Body of pancreas (tissue), 4 donors: ENCODE measurements at regions not wholly inside any gene's neighbourhood (a gene's known extent, or its start where the extent isn't known, plus 50 kb on each side); places are given as distances from the start of the nearest gene placed in this dataset.

ENCODE experiments used
- ATAC-seq: fragments of 150-250 bp; one replicate; pipeline ENCODE4 v1.9.1; 2016
- DNase-seq, 4 donors: peaks; one replicate each; pipeline ENCODE4 v3.0.0-alpha.2; 2019
- H3K27ac ChIP-seq, 4 donors: fragments of 200-600 bp; sonication (generic); 1 replicate in 3 of 4; 2 replicates in 1 of 4; pipeline versions ENCODE4 v1.5.1 to v1.6.1; 2016 to 2019; ENCODE audit warnings: mild to moderate bottlenecking in 1 of 4, mixed read lengths in 1 of 4, moderate library complexity in 1 of 4
- H3K27me3 ChIP-seq, 2 donors: fragments of 200-600 bp; sonication (generic); one replicate each; pipeline ENCODE4 v1.6.0; 2016; ENCODE audit warnings: mild to moderate bottlenecking in 1 of 2
- H3K36me3 ChIP-seq, 2 donors: fragments of 200-600 bp; sonication (generic); replicated peaks in 1 of 2; 2 replicates each; pipeline ENCODE4 v1.5.1; 2016; ENCODE audit warnings: low read depth in 2 of 2; ENCODE audit not compliant: insufficient read depth in 1 of 2
- H3K4me1 ChIP-seq: fragments of 200-600 bp; sonication (generic); one replicate; pipeline ENCODE4 v1.6.0; 2016
- H3K4me3 ChIP-seq, 2 donors: fragments of 200-600 bp; sonication (generic); 1 replicate in 1 of 2; 2 replicates in 1 of 2; pipeline ENCODE4 v1.5.1; 2016 to 2019
- H3K9me3 ChIP-seq, 3 donors: fragments of 200-600 bp; sonication (generic); 1 replicate in 2 of 3; 2 replicates in 1 of 3; pipeline ENCODE4 v1.5.1; 2016
- CTCF ChIP-seq, 7 experiments: fragments of 450-650 bp in 4 of 7; fragments of 200-600 bp in 3 of 7; sonication (generic) in 3 of 7; IDR thresholded peaks; one replicate each; pipeline ENCODE4 v1.5.1; 2016 to 2019; ENCODE audit warnings: antibody characterized with exemption in 7 of 7
- POLR2A ChIP-seq, 3 donors: fragments of 450-650 bp; IDR thresholded peaks; one replicate each; pipeline ENCODE4 v1.6.1; 2016; ENCODE audit warnings: antibody characterized with exemption in 3 of 3, mild to moderate bottlenecking in 2 of 3
- WGBS, 2 donors: methylation state at CpG; one replicate each; pipeline ENCODE4 v1.1.5; 2017; 5-methylcytosine and 5-hydroxymethylcytosine counted together
- intact Hi-C: fragments of 100-400 bp; cut with DNase I; formaldehyde crosslinking; loops from one replicate; pipeline ENCODE4 v1.15.1; 2023

GRCh38 chr10:56508562-56508961, 147.5 kb upstream of the ZWINT start:
- no peak for ATAC-seq
- Histone ChIP-seq H3K27me3 (no peaks in the 10 kb centered on the region), H3K36me3 (no peaks in the 10 kb centered on the region), H3K27ac (no peak overlapping the region), H3K4me3 (no peak overlapping the region), H3K4me1 (no peaks in the 10 kb centered on the region), H3K9me3 (no peaks in the 10 kb centered on the region)
- TF ChIP-seq POLR2A (IDR thresholded peaks at IDR 0.05) (no peak), CTCF (IDR thresholded peaks at IDR 0.05) (no peak)
- DNase-seq = no peak
- intact Hi-C loops = no loop called here
- WGBS, 2 donors = 65 to 74% methylated on average over 3 of the region's 3 CpGs

DNA sequence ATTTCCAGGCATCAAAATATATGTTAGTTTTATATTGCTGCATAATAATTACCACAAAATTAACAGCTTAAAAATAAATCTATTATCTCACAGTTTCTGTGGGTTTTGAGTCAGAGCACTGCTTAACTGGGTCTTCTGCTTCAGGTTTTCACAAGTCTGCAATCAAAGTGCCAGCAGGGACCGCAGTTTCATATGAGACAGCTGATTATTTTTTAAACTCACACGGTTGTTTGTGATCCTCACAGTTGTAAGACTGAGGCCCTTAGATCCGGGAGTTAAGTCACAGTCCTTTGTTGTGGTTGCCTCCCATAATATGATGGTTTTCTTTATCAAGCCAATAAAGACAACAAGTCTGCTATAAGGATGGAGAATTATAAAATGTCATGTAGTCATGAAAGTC, 146.0 kb upstream of the ZWINT start:
- DNase-seq = no peak
- ATAC-seq = no peak
- 59 to 62% methylated on average over 3 of the region's 3 CpGs for WGBS, 2 donors
- H3K4me3 ChIP-seq = no peak overlapping the region
- intact Hi-C loops = no loop called here
- H3K4me1 ChIP-seq = no peaks in the 10 kb centered on the region
- TF ChIP-seq POLR2A (IDR thresholded peaks at IDR 0.05) (no peak), CTCF (IDR thresholded peaks at IDR 0.05) (no peak)
- H3K9me3 ChIP-seq = no peaks in the 10 kb centered on the region
- H3K27me3 ChIP-seq = no peaks in the 10 kb centered on the region
- H3K27ac ChIP-seq = no peak overlapping the region
- H3K36me3 ChIP-seq = no peaks in the 10 kb centered on the region

- Histone ChIP-seq H3K4me1 (no peaks in the 10 kb centered on the region), H3K27me3 (no peaks in the 10 kb centered on the region), H3K4me3 (no peak overlapping the region), H3K36me3 (no peaks in the 10 kb centered on the region), H3K27ac (no peak overlapping the region), H3K9me3 (no peaks in the 10 kb centered on the region)
- DNase-seq (no peak), ATAC-seq (no peak)
- no peak for TF ChIP-seq POLR2A (IDR thresholded peaks at IDR 0.05)
- no peak for TF ChIP-seq CTCF (IDR thresholded peaks at IDR 0.05)
- intact Hi-C loops = no loop called here
- 73 to 86% methylated on average over 3 of the region's 3 CpGs for WGBS, 2 donors
Measured at GRCh38 chr10:56505555-56505954, 144.5 kb upstream of the ZWINT start.

- no peak for DNase-seq
- Histone ChIP-seq H3K4me1 (no peaks in the 10 kb centered on the region), H3K9me3 (no peaks in the 10 kb centered on the region), H3K27ac (no peak overlapping the region), H3K27me3 (no peaks in the 10 kb centered on the region), H3K36me3 (no peaks in the 10 kb centered on the region), H3K4me3 (no peak overlapping the region)
- WGBS, 2 donors = 57 to 63% methylated on average over 2 of the region's 2 CpGs
- no peak for ATAC-seq
- intact Hi-C loops = no loop called here
- TF ChIP-seq CTCF (IDR thresholded peaks at IDR 0.05) = no peak
- TF ChIP-seq POLR2A (IDR thresholded peaks at IDR 0.05) = no peak
Measured at GRCh38 chr10:56496186-56496486, 135.1 kb upstream of the ZWINT start.

DNA sequence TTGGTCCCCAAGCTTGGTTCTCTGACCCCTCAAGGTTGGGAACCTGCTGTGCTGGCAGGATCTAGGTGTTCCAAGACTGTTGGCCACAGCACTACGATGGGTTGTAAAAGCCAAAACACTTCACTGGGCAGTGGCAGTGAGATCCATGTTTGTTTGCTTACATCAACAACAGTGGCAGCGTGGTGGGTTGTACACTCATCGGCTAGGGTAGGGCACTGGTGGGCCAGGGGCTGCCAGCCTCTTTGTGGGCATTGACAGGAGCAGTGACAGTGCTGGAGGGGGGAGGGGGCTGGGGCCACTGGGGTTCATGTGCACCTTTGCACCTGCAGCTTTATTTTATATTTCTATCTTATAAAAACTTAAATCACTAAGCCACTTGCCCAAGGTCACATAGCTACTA, 126.7 kb upstream of the ZWINT start:
- Histone ChIP-seq H3K36me3 (no peaks in the 10 kb centered on the region), H3K4me1 (no peaks in the 10 kb centered on the region), H3K4me3 (no peak overlapping the region), H3K27ac (no peak overlapping the region), H3K27me3 (no peaks in the 10 kb centered on the region), H3K9me3 (no peaks in the 10 kb centered on the region)
- ATAC-seq = no peak
- intact Hi-C loops = no loop called here
- DNase-seq = no peak
- 68 to 92% methylated on average over 3 of the region's 3 CpGs for WGBS, 2 donors
- TF ChIP-seq POLR2A (IDR thresholded peaks at IDR 0.05) (no peak), CTCF (IDR thresholded peaks at IDR 0.05) (no peak)
